ENCODE measurements at regions not wholly inside any gene's neighbourhood (a gene's known extent, or its start where the extent isn't known, plus 50 kb on each side); places are given as distances from the start of the nearest gene placed in this dataset.

GRCh38 chr1:57951390-57951789, 527.5 kb upstream of the DAB1 start:
- DNase-seq (ENCODE audit: extremely low read depth in 1 of 2, low read depth in 1 of 2): no peak

DNA sequence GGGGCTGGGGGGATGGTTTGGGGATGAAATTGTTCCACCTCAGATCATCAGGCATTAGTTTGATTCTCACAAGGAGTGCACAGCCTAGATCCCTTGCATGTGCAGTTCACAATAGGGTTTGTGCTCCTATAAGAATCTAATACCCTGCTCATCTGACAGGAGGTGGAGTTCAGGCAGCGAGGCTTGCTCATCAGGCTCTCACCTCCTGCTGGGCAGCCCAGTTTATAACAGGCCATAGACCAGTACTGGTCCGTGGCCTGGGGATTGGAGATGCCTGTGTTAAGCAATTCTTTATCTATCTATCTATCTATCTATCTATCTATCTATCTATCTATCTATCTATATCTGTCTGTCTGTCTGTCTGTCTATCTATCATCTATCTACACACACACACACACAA, 525.3 kb upstream of the DAB1 start:
- no peak for DNase-seq (ENCODE audit: extremely low read depth in 1 of 2, low read depth in 1 of 2)

DNA sequence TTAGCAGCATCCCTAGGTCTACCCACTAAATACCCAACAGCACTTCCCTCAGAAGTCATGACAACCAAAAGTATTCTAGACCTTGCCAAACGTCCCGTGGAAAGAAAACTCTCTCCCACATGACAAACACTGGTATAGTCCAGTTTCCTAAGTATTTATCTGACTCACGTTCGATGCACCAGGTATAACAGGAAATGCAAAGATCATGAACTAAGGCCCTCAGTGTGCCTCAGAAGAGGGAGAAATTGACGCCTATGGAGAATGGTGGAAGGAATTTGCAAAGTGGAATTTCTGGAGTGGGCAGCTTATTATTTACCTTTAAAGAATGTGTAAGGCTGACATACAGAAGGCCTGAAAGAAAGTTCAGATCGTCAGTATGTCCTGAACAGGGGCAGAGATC, 523.6 kb upstream of the DAB1 start:
- no peak for DNase-seq (ENCODE audit: extremely low read depth in 1 of 2, low read depth in 1 of 2)

- DNase-seq (ENCODE audit: extremely low read depth in 1 of 2, low read depth in 1 of 2): no peak
Measured at GRCh38 chr1:57945045-57945444, 521.2 kb upstream of the DAB1 start.

GRCh38 chr1:57943365-57943764, 519.5 kb upstream of the DAB1 start:
- DNase-seq (ENCODE audit: extremely low read depth in 1 of 2, low read depth in 1 of 2): no peak

GRCh38 chr1:57934745-57935144, 510.9 kb upstream of the DAB1 start:
- no peak for DNase-seq (ENCODE audit: extremely low read depth in 1 of 2, low read depth in 1 of 2)

- DNase-seq (ENCODE audit: extremely low read depth in 1 of 2, low read depth in 1 of 2): no peak
Measured at GRCh38 chr1:57927003-57927402, 503.1 kb upstream of the DAB1 start.

- no peak for DNase-seq (ENCODE audit: extremely low read depth in 1 of 2, low read depth in 1 of 2)
Measured at GRCh38 chr1:57926025-57926552, 502.2 kb upstream of the DAB1 start.

DNA sequence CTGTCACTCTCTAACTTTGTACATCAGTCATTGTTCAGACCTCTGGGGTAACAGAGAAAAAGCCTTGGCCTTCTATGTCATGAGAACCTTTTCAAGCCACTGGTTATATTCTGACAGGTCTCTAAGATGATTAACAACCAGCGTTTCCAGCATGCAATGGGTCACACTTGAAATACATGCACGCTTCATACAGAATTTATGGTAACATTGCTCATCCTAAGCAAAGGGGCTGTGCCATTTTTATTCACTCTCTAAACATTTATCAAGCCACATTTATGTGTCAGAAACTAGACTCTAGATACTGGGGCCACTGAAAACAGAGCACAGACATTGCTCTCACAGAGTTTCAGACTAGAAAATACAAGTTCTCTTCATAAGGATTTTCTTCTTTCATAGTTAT, 501.4 kb upstream of the DAB1 start:
- DNase-seq (ENCODE audit: extremely low read depth in 1 of 2, low read depth in 1 of 2): no peak

DNA sequence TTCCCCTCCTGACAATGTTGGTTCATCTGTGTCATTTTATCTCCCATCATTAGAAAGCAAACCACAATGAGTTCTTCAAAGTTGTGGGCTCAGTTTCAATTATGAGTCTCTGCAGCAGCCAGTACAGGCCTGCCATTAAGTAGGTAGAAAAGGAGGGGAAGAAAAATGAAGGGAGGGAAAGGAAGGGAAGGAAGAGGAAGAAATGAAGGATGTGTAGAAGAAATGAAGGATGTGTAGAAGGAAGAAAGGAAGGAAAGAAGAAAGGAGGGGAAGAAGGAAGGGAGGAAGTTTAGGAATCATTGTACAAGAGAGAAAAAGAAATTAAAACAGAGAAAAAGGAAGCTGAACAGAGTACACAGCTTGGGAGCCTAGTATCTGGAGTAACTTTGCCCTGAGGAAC, 498.3 kb upstream of the DAB1 start:
- DNase-seq (ENCODE audit: extremely low read depth in 1 of 2, low read depth in 1 of 2): no peak

GRCh38 chr1:57916041-57916440, 492.2 kb upstream of the DAB1 start:
- DNase-seq (ENCODE audit: extremely low read depth in 1 of 2, low read depth in 1 of 2): no peak

DNA sequence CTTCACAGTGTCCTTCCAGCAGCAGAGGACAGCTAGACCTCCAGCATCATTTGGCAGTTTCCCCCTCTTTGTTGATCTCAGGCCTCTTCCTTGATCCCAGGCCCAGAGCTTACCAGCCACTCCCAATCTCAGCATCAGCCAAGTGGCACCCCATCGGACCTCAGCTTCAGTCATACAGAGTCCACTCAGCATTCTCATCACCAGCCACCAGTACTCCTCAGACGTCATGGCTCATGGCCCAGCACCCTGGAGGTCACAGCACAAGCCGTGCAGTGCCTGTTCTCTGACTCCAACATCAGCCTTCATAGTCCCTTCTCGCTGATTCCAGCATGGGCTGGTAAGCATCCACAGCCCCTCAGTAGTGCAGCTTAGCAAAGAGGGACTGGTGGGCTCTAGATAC, 487.6 kb upstream of the DAB1 start:
- no peak for DNase-seq (ENCODE audit: extremely low read depth in 1 of 2, low read depth in 1 of 2)

DNA sequence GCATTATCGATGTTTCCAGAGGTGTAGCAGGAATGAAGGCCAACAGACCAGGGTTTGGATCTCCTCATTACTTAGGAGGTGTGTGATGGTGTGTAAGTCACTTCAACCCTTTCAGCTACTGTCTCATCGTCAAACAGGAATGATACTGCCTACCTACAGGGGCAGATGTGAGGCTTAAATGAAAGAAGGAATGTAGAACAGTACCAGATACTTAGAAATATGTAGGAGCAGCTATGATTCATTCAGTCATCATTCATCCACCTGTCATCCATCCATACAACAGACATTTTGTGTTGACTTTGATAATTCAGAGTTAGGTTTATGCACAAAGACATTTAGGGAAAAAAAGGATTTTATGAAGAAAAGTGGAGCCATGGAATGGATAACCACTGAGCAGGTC, 486.9 kb upstream of the DAB1 start:
- DNase-seq (ENCODE audit: extremely low read depth in 1 of 2, low read depth in 1 of 2): no peak

- no peak for DNase-seq (ENCODE audit: extremely low read depth in 1 of 2, low read depth in 1 of 2)
Measured at GRCh38 chr1:57910305-57910704, 486.4 kb upstream of the DAB1 start.

GRCh38 chr1:57908147-57908890, 484.5 kb upstream of the DAB1 start:
- DNase-seq (ENCODE audit: extremely low read depth in 1 of 2, low read depth in 1 of 2): no peak

DNA sequence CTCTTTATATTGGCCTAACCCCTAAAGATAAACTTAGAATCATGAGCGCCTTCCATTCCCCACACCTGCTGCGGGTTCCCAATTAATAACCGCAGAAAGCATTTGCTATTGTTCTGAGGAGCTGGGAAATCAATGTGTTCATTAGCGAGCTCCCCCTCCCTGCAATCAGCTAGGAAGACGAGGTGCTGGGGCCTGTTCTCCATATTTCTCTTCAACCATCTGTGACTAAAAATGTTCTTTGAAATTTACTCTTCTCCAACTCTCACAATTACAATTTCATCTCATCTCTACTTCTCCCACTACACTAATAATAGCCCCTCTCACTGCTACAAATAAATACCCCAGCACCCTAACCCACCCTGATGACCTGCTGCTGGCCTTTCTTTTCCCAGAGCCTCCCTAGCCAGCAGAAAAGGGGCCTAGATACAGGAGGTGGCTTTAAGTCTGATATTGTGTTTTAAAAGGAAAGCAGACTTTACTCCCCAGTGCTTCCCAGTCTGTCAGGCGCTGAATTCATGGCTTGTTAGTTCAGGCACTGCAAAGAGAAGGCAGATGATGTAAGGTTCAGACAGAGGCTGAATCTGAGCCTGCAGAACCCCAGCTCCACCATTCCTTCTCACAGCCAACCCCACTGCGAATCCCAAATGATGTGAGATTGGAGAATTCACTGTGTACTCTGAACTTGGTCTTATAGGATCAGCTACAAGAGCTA, 477.5 kb upstream of the DAB1 start:
- DNase-seq (ENCODE audit: extremely low read depth in 1 of 2, low read depth in 1 of 2): no peak

DNA sequence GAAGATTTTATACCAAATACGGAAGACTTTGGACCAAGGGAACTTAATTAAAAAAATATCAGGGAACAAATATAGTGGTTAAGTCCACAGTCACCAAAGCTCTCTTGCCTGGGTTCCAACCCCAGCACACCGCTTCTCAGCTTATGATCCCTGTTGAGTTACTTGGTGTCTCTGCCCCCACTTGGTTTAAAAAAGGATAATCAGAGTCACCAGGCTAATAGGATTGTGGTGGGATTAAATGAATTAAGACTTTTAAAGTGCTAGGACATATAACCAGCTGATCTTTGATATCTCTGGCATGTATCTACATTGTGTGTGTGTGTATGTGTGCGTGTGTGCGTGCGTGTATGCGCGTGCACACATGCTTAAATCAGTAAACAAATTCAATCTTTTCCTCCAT, 474.7 kb upstream of the DAB1 start:
- DNase-seq (ENCODE audit: extremely low read depth in 1 of 2, low read depth in 1 of 2): no peak

DNA sequence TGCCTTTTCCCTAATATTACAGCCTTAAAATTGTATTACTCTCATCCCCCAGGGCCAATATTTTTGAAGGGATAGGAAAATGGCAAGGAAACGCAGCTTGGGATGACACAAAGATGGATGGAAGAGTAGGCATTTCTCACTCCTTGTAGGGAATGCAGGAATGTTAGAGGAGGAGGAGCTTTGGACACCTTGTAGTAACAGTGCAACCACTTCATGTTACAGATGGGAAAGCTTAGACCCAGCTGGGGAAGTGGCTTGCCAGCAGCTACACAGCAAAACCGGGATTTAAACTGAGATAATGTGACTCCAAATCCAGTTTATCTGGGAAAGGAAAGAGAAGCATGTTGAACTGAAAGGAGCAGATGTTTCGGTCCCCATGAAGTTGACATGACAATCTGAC, 473.7 kb upstream of the DAB1 start:
- DNase-seq (ENCODE audit: extremely low read depth in 1 of 2, low read depth in 1 of 2): no peak

DNA sequence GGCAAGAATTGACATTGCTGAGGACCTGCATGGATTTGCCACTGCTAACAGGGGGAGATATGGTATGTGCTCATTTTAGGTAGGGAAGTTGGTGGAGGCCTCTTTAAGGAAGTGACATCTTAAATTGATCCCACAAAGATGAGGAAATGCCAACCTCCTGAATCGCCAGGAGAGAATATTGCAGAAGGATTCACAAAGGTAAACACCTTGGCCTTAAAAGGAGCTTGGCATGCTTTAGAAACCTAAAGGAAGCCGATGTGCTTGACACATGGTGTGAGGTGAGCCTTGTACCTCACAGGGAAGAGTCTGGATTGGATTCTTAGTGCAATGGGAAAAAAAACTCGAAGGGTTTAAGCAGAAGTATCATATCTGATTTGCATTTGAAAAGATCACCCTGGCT, 470.5 kb upstream of the DAB1 start:
- DNase-seq (ENCODE audit: extremely low read depth in 1 of 2, low read depth in 1 of 2): no peak

DNA sequence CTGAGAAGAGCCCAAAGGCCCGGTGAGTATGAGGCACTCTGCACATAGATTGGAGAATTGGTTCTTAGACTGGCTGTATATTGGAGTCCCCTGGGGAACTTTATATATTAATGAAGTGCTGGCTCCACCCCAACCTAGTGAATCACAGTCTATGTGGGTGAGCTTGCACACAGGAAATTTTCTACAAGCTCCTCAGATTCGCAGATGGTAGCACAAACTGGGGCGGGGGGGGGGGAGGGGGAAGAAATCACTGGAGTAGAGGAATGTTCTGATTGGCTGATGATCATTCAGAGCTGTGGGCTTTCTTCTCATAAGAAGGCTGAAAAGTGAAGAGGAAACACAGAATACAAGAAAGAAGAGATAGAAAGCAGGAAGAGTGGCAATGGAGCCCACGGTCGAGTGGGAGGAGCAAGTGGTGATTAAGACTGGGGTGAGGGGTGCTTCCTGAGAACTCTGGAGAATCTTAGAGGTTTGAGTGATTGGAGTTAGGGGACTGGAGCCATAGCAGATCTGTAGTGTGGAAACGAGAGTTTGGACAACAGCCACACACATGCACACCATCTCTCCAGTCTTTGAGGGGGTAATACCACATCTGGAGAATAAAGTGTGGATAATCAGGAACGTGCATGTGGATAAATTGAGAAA, 465.9 kb upstream of the DAB1 start:
- no peak for DNase-seq (ENCODE audit: extremely low read depth in 1 of 2, low read depth in 1 of 2)

GRCh38 chr1:57887964-57888491, 464.2 kb upstream of the DAB1 start:
- DNase-seq (ENCODE audit: extremely low read depth in 1 of 2, low read depth in 1 of 2): no peak

GRCh38 chr1:57886376-57886775, 462.5 kb upstream of the DAB1 start:
- no peak for DNase-seq (ENCODE audit: extremely low read depth in 1 of 2, low read depth in 1 of 2)
